ENCODE measurements at regions not wholly inside any gene's neighbourhood (a gene's known extent, or its start where the extent isn't known, plus 50 kb on each side); places are given as distances from the start of the nearest gene placed in this dataset.

GRCh38 chr2:16040271-16041010, 100.1 kb downstream of the MYCN start:
- Histone ChIP-seq H3K36me3 (no peaks in the 10 kb centered on the region), H3K27me3 (no peaks in the 10 kb centered on the region), H3K4me3 (ENCODE audit: low read depth, low read length) (no peak overlapping the region), H3K4me1 (peaks cover 17% of the 10 kb centered on the region), H3K9me3 (peaks cover 32% of the 10 kb centered on the region)
- DNase-seq, result peak; percentile 94
- no peak for TF ChIP-seq CTCF (IDR thresholded peaks at IDR 0.05; ENCODE audit: low read depth, low read length)

- no peaks in the 10 kb centered on the region for H3K36me3 ChIP-seq
- peaks cover 36% of the 10 kb centered on the region for H3K9me3 ChIP-seq
- no peak overlapping the region for H3K4me3 ChIP-seq (ENCODE audit: low read depth, low read length)
- no peak for TF ChIP-seq CTCF (IDR thresholded peaks at IDR 0.05; ENCODE audit: low read depth, low read length)
- DNase-seq, result peak; percentile 93
- H3K4me1 ChIP-seq, result peaks cover 17% of the 10 kb centered on the region
- no peaks in the 10 kb centered on the region for H3K27me3 ChIP-seq
Observed at GRCh38 chr2:16039823-16040222, 99.5 kb downstream of the MYCN start.

GRCh38 chr2:16039055-16039454, 98.7 kb downstream of the MYCN start:
- no peaks in the 10 kb centered on the region for H3K36me3 ChIP-seq
- H3K9me3 ChIP-seq, result peaks cover 40% of the 10 kb centered on the region
- H3K27me3 ChIP-seq, result no peaks in the 10 kb centered on the region
- peak; percentile 96 for DNase-seq
- TF ChIP-seq CTCF (IDR thresholded peaks at IDR 0.05; ENCODE audit: low read depth, low read length), result no peak
- H3K4me1 ChIP-seq, result peaks cover 17% of the 10 kb centered on the region
- H3K4me3 ChIP-seq (ENCODE audit: low read depth, low read length), result no peak overlapping the region

DNA sequence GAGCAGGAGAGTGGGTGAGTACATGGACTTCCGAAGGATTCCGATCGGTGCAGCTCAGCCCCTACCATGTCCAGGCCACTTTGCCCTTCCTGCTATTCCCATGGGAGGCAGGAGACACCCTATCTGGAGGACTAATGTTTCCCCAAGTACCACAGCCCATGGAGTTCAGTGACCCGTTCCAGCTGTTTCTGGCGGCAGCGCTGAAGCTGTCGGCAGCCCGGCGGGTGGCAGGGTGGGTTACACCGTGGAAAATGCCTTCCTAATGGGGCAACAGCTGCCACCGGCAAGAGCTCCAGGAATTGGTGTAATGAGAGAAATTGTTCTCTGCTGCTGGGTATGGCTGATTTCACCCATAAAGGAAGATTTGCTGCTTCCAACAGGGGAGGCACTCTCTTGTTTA, 98.3 kb downstream of the MYCN start:
- H3K9me3 ChIP-seq, result peaks cover 44% of the 10 kb centered on the region
- peak; percentile 100 for DNase-seq
- no peaks in the 10 kb centered on the region for H3K36me3 ChIP-seq
- no peaks in the 10 kb centered on the region for H3K27me3 ChIP-seq
- H3K4me3 ChIP-seq (ENCODE audit: low read depth, low read length), result no peak overlapping the region
- peaks cover 17% of the 10 kb centered on the region for H3K4me1 ChIP-seq
- no peak for TF ChIP-seq CTCF (IDR thresholded peaks at IDR 0.05; ENCODE audit: low read depth, low read length)

GRCh38 chr2:16037808-16038457, 97.6 kb downstream of the MYCN start:
- DNase-seq, result peak; percentile 100
- peaks cover 51% of the 10 kb centered on the region for H3K9me3 ChIP-seq
- no peak overlapping the region for H3K4me3 ChIP-seq (ENCODE audit: low read depth, low read length)
- TF ChIP-seq CTCF (IDR thresholded peaks at IDR 0.05; ENCODE audit: low read depth, low read length), result no peak
- no peaks in the 10 kb centered on the region for H3K36me3 ChIP-seq
- H3K4me1 ChIP-seq, result peaks cover 17% of the 10 kb centered on the region
- H3K27me3 ChIP-seq, result no peaks in the 10 kb centered on the region

GRCh38 chr2:16036951-16037350, 96.6 kb downstream of the MYCN start:
- Histone ChIP-seq H3K4me3 (ENCODE audit: low read depth, low read length) (no peak overlapping the region), H3K9me3 (peaks cover 47% of the 10 kb centered on the region), H3K36me3 (no peaks in the 10 kb centered on the region), H3K27me3 (no peaks in the 10 kb centered on the region), H3K4me1 (peaks cover 17% of the 10 kb centered on the region)
- peak; percentile 99 for DNase-seq
- TF ChIP-seq CTCF (IDR thresholded peaks at IDR 0.05; ENCODE audit: low read depth, low read length), result no peak
